Ishikawa (cell line): ENCODE measurements at regions not wholly inside any gene's neighbourhood (a gene's known extent, or its start where the extent isn't known, plus 50 kb on each side); places are given as distances from the start of the nearest gene placed in this dataset.

Experiments used
- CEBPB ChIP-seq: IDR thresholded peaks from 2 replicates; pipeline ENCODE4 v1.6.1; 2012
- CREB1 ChIP-seq: IDR thresholded peaks from 2 replicates; pipeline ENCODE4 v1.6.1; 2012; ENCODE audit warnings: low read depth
- EGR1 ChIP-seq: IDR thresholded peaks from 2 replicates; pipeline ENCODE4 v1.6.1; 2012
- EP300 ChIP-seq: IDR thresholded peaks from 2 replicates; pipeline ENCODE4 v1.6.1; 2012; ENCODE audit warnings: borderline replicate concordance
- FOXM1 ChIP-seq: IDR thresholded peaks from 2 replicates; pipeline ENCODE4 v1.6.1; 2012; ENCODE audit warnings: low read depth, borderline replicate concordance
- MAX ChIP-seq: IDR thresholded peaks from 2 replicates; pipeline ENCODE4 v1.6.1; 2012
- NFIC ChIP-seq: IDR thresholded peaks from 2 replicates; pipeline ENCODE4 v1.6.1; 2012
- RAD21 ChIP-seq: IDR thresholded peaks from 2 replicates; pipeline ENCODE4 v1.6.1; 2012; ENCODE audit warnings: low read depth
- REST ChIP-seq: IDR thresholded peaks from 2 replicates; pipeline ENCODE4 v1.6.1; 2012; ENCODE audit warnings: low read depth, mild to moderate bottlenecking
- TAF1 ChIP-seq: IDR thresholded peaks from 2 replicates; pipeline ENCODE4 v1.6.1; 2012; ENCODE audit warnings: low read depth, mild to moderate bottlenecking
- TCF12 ChIP-seq: IDR thresholded peaks from 2 replicates; pipeline ENCODE4 v1.6.1; 2012; ENCODE audit warnings: low read depth
- TEAD4 ChIP-seq: IDR thresholded peaks from 2 replicates; pipeline ENCODE4 v1.6.1; 2012
- USF1 ChIP-seq: IDR thresholded peaks from 2 replicates; pipeline ENCODE4 v1.6.1; 2012
- YY1 ChIP-seq: IDR thresholded peaks from 2 replicates; pipeline ENCODE4 v1.6.1; 2012; ENCODE audit warnings: low read depth
- ZBTB7A ChIP-seq: IDR thresholded peaks from 2 replicates; pipeline ENCODE4 v1.6.1; 2012; ENCODE audit warnings: low read depth

- no peak for TF ChIP-seq USF1
- no peak for TF ChIP-seq TAF1
- TF ChIP-seq TEAD4 = no peak
- TF ChIP-seq MAX = no peak
- TF ChIP-seq YY1 = no peak
- no peak for TF ChIP-seq CEBPB
- TF ChIP-seq EP300 = no peak
- no peak for TF ChIP-seq FOXM1
- no peak for TF ChIP-seq NFIC
- no peak for TF ChIP-seq TCF12
- no peak for TF ChIP-seq ZBTB7A
- no peak for TF ChIP-seq EGR1
- TF ChIP-seq CREB1 = no peak
Observed at GRCh38 chr11:15499674-15500073, 385.0 kb downstream of the INSC start.

GRCh38 chr11:15500643-15501042 lies 385.9 kb downstream of the INSC start:
- TF ChIP-seq FOXM1 (no peak), TCF12 (no peak), CREB1 (no peak), ZBTB7A (no peak), TAF1 (no peak), NFIC (no peak), REST (no peak), EGR1 (no peak), EP300 (no peak), USF1 (no peak), RAD21 (no peak), MAX (no peak), CEBPB (no peak), YY1 (no peak), TEAD4 (no peak)

GRCh38 chr11:15501566-15501965 lies 386.8 kb downstream of the INSC start:
- TF ChIP-seq CEBPB (no peak), NFIC (no peak), ZBTB7A (no peak), CREB1 (no peak), YY1 (no peak), TEAD4 (no peak), FOXM1 (no peak)

GRCh38 chr11:15505155-15505554 lies 390.4 kb downstream of the INSC start:
- TF ChIP-seq RAD21 (no peak), FOXM1 (no peak), CEBPB (no peak), NFIC (no peak), USF1 (no peak), EGR1 (no peak), TAF1 (no peak), MAX (no peak), CREB1 (no peak), ZBTB7A (no peak), YY1 (no peak), REST (no peak), TEAD4 (no peak), TCF12 (no peak), EP300 (no peak)

- TF ChIP-seq TCF12 (no peak), YY1 (no peak), EP300 (no peak), REST (no peak), MAX (no peak), RAD21 (no peak), NFIC (no peak), CREB1 (no peak)
Observed at GRCh38 chr11:15507592-15507991, 392.9 kb downstream of the INSC start.
